ENCODE measurements at regions not wholly inside any gene's neighbourhood (a gene's known extent, or its start where the extent isn't known, plus 50 kb on each side); places are given as distances from the start of the nearest gene placed in this dataset.
"Not testable (repeated sequence)": the region's sequence is repeated elsewhere in the genome, so short reads cannot be mapped to it uniquely, and the experiment has no call there.

DNA sequence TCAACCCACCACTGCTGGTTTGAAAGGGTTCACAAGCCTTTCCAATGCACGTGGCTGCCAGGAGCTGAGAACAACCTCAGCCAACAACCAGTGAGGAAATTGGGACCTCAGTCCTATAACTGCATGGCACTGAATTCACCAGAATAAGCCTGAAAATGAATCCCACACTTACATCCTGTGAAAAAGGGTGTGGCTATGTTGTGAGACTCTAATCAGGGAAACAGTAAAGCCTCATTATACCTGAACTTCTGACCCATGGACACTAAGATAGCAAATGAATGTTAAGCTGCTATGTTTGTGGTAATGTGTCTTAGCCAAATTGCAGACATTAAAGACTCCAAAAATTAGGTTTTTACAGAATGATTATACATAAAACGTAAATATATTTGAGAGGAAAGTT lies 515.8 kb downstream of the IRS1 start:
- H3K27ac ChIP-seq = no peak overlapping the region
- no peak for TF ChIP-seq CTCF (conservative IDR thresholded peaks at IDR 0.05)

DNA sequence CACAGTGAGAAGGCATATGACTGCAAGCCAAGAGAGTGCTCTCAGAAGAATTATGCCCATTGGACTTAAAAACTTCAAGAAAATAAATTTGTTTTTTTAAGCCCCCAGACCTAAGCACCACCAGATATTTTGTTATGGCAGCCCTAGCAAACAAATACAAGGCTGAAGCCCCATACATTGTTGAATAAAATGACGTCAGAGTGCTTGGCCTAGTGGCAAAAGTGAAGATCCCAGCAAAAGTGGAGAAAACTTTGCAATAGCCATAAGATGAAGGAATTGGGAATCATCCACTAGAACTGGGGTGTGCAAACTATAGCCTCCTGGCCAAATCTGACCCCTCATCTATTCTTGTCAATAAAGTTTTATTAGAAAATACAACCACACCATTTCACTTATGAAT lies 517.5 kb downstream of the IRS1 start:
- TF ChIP-seq CTCF (conservative IDR thresholded peaks at IDR 0.05) = no peak
- H3K27ac ChIP-seq = no peak overlapping the region

GRCh38 chr2:226280136-226280535 lies 519.5 kb downstream of the IRS1 start:
- H3K27ac ChIP-seq = not testable (repeated sequence)

- no peak overlapping the region for H3K27ac ChIP-seq
- TF ChIP-seq CTCF (conservative IDR thresholded peaks at IDR 0.05) = no peak
Observed at GRCh38 chr2:226275215-226275614, 524.4 kb downstream of the IRS1 start.

- TF ChIP-seq CTCF (conservative IDR thresholded peaks at IDR 0.05) = no peak
- H3K27ac ChIP-seq = no peak overlapping the region
Observed at GRCh38 chr2:226274143-226274542, 525.5 kb downstream of the IRS1 start.

DNA sequence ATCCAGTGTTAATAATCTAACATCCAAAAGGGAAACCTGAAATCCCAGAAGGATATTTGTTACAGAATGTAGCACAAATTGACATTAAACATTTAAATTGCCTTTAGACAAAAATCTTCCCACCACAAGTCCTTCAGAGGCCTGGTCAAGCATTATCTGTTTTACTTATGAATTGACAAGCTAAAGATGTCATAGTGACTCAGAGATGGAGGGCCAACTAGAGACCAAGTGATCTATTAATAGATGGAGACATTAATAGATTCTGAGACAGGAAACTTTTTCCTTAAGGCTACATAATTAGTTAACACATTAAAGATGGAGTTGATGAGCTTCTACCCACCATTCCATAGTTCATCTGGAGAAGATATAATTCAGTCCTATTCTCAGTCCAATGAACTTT lies 526.2 kb downstream of the IRS1 start:
- TF ChIP-seq CTCF (conservative IDR thresholded peaks at IDR 0.05) = no peak
- no peak overlapping the region for H3K27ac ChIP-seq

DNA sequence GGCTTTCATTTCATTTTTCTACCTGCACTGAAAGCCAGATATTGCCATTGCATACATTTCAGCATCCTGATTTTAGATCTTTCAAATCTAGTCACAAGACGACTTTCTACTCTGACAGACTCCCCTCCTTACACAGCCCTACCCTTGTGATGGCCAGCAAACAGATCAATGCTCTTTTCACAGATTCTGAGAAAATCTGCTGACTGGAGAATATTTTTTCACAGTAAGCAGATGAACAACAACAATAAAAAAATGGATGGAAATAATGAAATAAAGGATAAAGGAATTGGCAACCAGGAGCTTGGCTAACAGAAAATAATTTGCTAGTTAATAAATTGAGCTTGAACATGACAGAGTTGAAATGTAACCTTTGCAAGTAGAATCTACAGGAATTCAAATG lies 527.2 kb downstream of the IRS1 start:
- TF ChIP-seq CTCF (conservative IDR thresholded peaks at IDR 0.05) = no peak
- H3K27ac ChIP-seq = no peak overlapping the region

GRCh38 chr2:226270285-226271058 lies 529.1 kb downstream of the IRS1 start:
- no peak for TF ChIP-seq CTCF (conservative IDR thresholded peaks at IDR 0.05)
- no peak overlapping the region for H3K27ac ChIP-seq

Measured in VCaP (cell line).